HFFc6 (cell line): ENCODE measurements at regions not wholly inside any gene's neighbourhood (a gene's known extent, or its start where the extent isn't known, plus 50 kb on each side); places are given as distances from the start of the nearest gene placed in this dataset.

Experiments
- DNase-seq: peaks from one replicate; pipeline ENCODE4 v3.0.0-alpha.2; 2018
- H3K27ac Mint-ChIP-seq: 2 replicates; pipeline ENCODE4 v1.8.0; 2020; ENCODE audit warnings: mild to moderate bottlenecking, mixed read lengths
- H3K27me3 Mint-ChIP-seq: 2 replicates; pipeline ENCODE4 v1.8.0; 2021; ENCODE audit warnings: mild to moderate bottlenecking, moderate library complexity, mixed read lengths; ENCODE audit not compliant: insufficient read depth
- H3K36me3 Mint-ChIP-seq: 2 replicates; pipeline ENCODE4 v1.8.0; 2021; ENCODE audit warnings: low read depth, mixed read lengths
- H3K4me1 Mint-ChIP-seq: 2 replicates; pipeline ENCODE4 v1.8.0; 2020; ENCODE audit warnings: low read depth, mixed read lengths
- H3K4me3 Mint-ChIP-seq: 2 replicates; pipeline ENCODE4 v1.8.0; 2020; ENCODE audit warnings: mild to moderate bottlenecking, moderate library complexity, mixed read lengths
- H3K9me3 Mint-ChIP-seq: 2 replicates; pipeline ENCODE4 v1.8.0; 2020; ENCODE audit warnings: mild to moderate bottlenecking, mixed read lengths
- TF ChIP-seq, protein P1 (sequence below): fragments of 200-600 bp; sonication (generic); IDR thresholded peaks from 2 replicates; pipeline ENCODE4 v1.5.0; 2021; ENCODE audit warnings: antibody characterized with exemption, mild to moderate bottlenecking

DNA sequence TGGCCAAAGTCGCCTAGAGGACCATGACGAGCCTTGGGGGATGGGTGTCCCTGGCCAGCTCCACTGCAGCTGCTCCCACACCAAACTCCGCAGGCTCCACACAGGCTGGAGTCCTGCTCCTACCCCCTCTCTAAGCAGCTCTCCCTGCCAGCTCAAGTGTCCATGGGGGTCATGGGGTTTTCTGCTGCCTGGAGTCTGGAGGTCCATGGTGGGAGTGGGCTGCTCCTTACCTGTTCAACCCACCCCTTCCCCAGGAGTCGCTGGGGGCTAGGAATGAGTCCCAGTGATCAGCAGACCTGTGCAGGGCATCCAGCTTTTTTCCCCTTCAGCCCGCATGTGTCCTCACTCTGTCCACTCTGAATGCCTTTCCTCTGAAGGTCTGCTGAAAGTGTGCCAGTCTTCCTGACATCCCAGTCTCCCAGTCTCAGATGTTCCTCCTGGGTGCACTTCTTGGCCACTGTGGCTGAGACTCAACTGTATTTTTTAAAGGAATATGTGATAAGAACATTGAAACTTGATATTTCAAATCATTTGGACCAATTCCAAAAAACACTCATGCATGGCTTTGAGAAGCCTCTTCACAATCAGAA lies 261.3 kb upstream of the ANKH start:
- no peak overlapping the region for H3K4me3 Mint-ChIP-seq
- TF ChIP-seq, protein P1, sequence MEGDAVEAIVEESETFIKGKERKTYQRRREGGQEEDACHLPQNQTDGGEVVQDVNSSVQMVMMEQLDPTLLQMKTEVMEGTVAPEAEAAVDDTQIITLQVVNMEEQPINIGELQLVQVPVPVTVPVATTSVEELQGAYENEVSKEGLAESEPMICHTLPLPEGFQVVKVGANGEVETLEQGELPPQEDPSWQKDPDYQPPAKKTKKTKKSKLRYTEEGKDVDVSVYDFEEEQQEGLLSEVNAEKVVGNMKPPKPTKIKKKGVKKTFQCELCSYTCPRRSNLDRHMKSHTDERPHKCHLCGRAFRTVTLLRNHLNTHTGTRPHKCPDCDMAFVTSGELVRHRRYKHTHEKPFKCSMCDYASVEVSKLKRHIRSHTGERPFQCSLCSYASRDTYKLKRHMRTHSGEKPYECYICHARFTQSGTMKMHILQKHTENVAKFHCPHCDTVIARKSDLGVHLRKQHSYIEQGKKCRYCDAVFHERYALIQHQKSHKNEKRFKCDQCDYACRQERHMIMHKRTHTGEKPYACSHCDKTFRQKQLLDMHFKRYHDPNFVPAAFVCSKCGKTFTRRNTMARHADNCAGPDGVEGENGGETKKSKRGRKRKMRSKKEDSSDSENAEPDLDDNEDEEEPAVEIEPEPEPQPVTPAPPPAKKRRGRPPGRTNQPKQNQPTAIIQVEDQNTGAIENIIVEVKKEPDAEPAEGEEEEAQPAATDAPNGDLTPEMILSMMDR = no peak
- no peaks in the 10 kb centered on the region for H3K4me1 Mint-ChIP-seq
- DNase-seq = no peak
- H3K27me3 Mint-ChIP-seq = no peaks in the 10 kb centered on the region
- no peaks in the 10 kb centered on the region for H3K9me3 Mint-ChIP-seq
- no peaks in the 10 kb centered on the region for H3K36me3 Mint-ChIP-seq
- H3K27ac Mint-ChIP-seq = no peak overlapping the region

DNA sequence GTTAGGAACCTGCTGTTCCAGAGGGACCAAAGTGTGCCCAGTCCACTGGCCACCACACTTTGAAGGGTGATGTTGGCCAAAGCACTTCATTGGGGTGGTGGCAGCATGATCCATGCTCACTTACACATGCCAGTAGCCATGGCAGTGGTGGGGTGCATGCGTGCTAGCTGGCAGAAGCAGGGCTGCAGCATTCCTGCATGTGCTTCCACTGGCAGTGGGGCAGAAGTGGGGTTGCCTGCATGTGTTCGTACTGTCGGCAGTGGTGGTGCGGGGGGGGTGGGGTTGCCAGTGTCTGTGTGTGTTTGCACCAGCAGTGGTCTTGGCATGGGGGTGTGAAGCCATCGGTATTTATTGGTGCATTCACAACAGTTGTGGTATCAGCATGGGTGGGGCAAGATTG lies 260.3 kb upstream of the ANKH start:
- no peaks in the 10 kb centered on the region for H3K27me3 Mint-ChIP-seq
- H3K4me3 Mint-ChIP-seq = no peak overlapping the region
- DNase-seq = no peak
- TF ChIP-seq, protein P1 = no peak
- H3K36me3 Mint-ChIP-seq = no peaks in the 10 kb centered on the region
- H3K4me1 Mint-ChIP-seq = no peaks in the 10 kb centered on the region
- H3K27ac Mint-ChIP-seq = no peak overlapping the region
- H3K9me3 Mint-ChIP-seq = no peaks in the 10 kb centered on the region

DNA sequence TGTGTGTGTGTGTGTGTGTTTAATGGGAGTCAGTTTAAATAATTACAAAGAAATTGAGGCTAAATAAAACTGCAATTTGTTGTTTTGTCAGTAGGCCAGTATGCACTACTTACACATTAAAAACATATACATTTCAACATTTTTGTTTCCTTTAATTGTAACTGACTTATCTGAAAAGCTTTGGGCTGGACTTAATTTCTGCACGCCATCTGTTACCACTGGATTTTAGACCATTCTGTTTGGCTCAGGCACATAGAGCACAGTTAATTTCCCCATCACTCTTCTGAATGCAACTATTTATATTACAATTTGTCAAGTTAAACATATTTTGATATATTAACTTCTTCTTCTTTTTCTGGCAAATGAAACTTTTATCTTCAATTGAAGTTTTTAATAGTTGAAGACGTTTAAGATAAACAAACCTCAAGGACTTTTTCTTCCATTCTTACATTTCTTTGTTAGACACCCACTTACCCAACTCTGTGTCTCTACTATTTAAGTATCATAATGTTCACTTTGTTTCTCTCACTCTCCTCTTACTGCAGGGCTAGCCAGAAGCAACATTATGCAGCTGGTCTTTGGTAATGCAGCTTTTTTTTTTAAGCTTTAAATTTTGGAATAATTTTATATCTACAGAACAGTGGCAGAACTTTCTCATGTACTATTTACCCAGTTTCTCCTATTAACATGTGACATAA lies 253.4 kb upstream of the ANKH start:
- Mint-ChIP-seq H3K27me3 (no peaks in the 10 kb centered on the region), H3K4me1 (no peaks in the 10 kb centered on the region), H3K4me3 (no peak overlapping the region), H3K36me3 (no peaks in the 10 kb centered on the region), H3K27ac (no peak overlapping the region), H3K9me3 (peaks cover 4% of the 10 kb centered on the region; the same call in 1 of the 2 replicates)
- TF ChIP-seq, protein P1 = no peak
- no peak for DNase-seq

DNA sequence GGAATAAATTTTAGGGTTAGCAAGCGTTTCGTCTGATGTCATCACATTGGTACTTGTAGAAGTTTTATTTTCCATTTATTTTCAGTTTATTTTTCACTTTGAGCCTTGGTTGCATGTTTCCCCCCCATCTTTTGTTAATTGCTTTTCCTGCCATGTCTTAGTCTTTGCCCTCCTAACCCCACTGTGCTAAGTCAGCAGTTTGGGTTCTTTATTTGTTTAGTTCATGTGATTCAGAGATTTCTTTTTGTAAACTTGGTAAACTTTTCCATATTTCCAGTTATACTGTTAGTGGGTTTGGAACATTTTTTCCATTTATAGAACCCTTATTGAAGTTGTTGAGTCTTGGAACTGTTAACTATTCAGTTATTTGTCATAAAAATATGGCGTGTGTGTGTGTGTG lies 252.9 kb upstream of the ANKH start:
- H3K4me3 Mint-ChIP-seq = no peak overlapping the region
- no peak for DNase-seq
- H3K36me3 Mint-ChIP-seq = no peaks in the 10 kb centered on the region
- peaks cover 4% of the 10 kb centered on the region; the same call in 1 of the 2 replicates for H3K9me3 Mint-ChIP-seq
- no peak overlapping the region for H3K27ac Mint-ChIP-seq
- TF ChIP-seq, protein P1 = no peak
- no peaks in the 10 kb centered on the region for H3K4me1 Mint-ChIP-seq
- H3K27me3 Mint-ChIP-seq = no peaks in the 10 kb centered on the region

DNA sequence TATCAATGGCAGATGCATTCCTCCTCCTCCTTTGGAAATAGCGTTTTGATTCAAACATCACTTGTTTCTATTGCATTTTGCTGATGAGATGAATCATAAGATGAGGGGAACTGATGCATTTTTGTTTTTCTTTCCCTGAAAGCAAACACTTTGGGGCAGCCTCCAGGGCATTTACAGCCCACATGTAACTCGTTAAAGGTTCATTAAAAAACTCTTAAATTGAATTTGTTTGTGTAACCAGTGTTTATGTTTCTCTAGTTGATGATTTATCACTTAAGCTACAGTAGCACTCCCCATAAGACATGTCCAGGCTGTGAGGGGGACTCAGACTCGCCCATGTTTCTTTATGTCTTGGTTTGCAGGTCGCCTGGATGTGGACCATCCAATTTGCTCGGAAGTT lies 246.1 kb upstream of the ANKH start:
- Mint-ChIP-seq H3K27me3 (peaks cover 5% of the 10 kb centered on the region), H3K36me3 (no peaks in the 10 kb centered on the region), H3K9me3 (peaks cover 4% of the 10 kb centered on the region; the same call in 1 of the 2 replicates), H3K4me3 (no peak overlapping the region), H3K27ac (no peak overlapping the region), H3K4me1 (peaks cover 7% of the 10 kb centered on the region; the same call in 1 of the 2 replicates)
- TF ChIP-seq, protein P1 = no peak
- DNase-seq = no peak
